ENCODE measurements at regions not wholly inside any gene's neighbourhood (a gene's known extent, or its start where the extent isn't known, plus 50 kb on each side); places are given as distances from the start of the nearest gene placed in this dataset.

DNA sequence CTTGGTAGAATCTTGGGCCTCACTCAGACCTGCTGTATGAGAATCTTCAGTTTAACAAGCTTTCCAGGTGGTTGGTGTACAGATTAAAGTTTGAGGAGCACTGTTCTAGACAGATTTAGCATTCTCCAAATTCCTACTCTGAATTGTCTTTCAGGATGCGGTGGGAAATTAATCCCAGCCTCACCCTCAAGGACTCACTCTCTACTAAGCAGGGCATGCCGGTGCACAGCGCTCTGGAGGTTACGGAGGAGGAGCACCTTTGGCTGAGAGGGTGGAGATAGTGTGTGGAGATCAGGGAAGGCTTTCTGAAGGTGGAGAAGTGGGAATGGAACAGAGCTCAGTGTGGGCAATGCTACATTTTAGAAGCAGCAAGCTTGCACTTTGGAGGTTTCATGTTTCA is 359.2 kb downstream of the LRATD1 start (continued):
- no peak for TF ChIP-seq NRF1 (IDR thresholded peaks at IDR 0.05; ENCODE audit: low read depth, low read length)

DNA sequence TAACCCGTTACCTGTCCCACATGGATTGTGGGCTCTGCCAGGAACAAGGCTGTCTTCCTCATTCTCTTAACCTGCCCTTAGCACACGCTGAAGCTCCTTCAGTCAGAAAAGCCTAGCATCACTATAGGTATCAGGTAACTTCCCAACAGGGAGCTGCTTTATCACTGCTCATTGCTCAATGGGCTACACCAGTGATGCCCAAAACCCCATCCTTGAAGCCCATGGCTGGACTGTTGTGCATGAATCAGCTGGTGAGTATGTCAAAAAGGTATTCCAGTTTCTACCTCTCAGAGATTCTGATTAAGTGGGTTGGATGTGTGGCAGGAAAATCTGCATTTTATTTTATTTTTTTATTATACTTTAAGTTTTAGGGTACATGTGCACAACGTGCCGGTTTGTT is 362.2 kb downstream of the LRATD1 start:
- ChIA-PET CTCF (ENCODE audit: partially characterized antibody) (interaction anchor here (1.2 to 1.3 kb wide), 2 partner anchors 12 to 19 kb away, joined by 3 read pairs; no protein-coding TSS in a partner anchor), POLR2A (ENCODE audit: partially characterized antibody) (no interaction called here)
- no peak overlapping the region for H3K4me2 ChIP-seq (ENCODE audit: insufficient read depth in 1 of 2, low read depth in 2 of 2, low read length in 2 of 2)
- H2BK120ac ChIP-seq (replicated peaks; ENCODE audit: low read depth, low read length) = no peak overlapping the region
- H4K20me1 ChIP-seq (replicated peaks in 1 of 2; ENCODE audit: control insufficient read depth in 1 of 2, insufficient read depth in 2 of 2, low read length in 2 of 2) = no peaks in the 10 kb centered on the region
- H4K91ac ChIP-seq (replicated peaks; ENCODE audit: insufficient read length, low read length) = no peak overlapping the region
- no peak overlapping the region for H4K5ac ChIP-seq (ENCODE audit: insufficient read length, low read depth, low read length)
- no peak overlapping the region for H3K56ac ChIP-seq (replicated peaks; ENCODE audit: insufficient read length, low read depth, low read length)
- H2AFZ ChIP-seq (ENCODE audit: low read length) = no peak overlapping the region
- no peaks in the 10 kb centered on the region; the same call in 1 of the 2 replicates for H3K23me2 ChIP-seq (ENCODE audit: low read depth, low read length)
- H2BK20ac ChIP-seq (ENCODE audit: low read length) = no peak overlapping the region
- no peak overlapping the region for H3K18ac ChIP-seq (ENCODE audit: extremely low read depth, low read length)
- no peak overlapping the region for H3K4ac ChIP-seq (replicated peaks; ENCODE audit: insufficient read length, low read depth, low read length)
- H3K27ac ChIP-seq (ENCODE audit: low read depth, low read length) = no peak overlapping the region
- H3K4me1 ChIP-seq (replicated peaks in 1 of 4; ENCODE audit: control insufficient read depth in 3 of 4, insufficient read depth in 4 of 4, low read length in 3 of 4) = no peaks in the 10 kb centered on the region
- H3K9me3 ChIP-seq (ENCODE audit: insufficient read depth in 2 of 2, low read depth in 1 of 2, low read length in 1 of 2) = no peaks in the 10 kb centered on the region
- no peak overlapping the region for H2BK15ac ChIP-seq (ENCODE audit: low read length)
- H3K36me3 ChIP-seq (ENCODE audit: control insufficient read depth in 2 of 4, insufficient read depth in 4 of 4, low read length in 3 of 4) = no peaks in the 10 kb centered on the region
- H3K14ac ChIP-seq (ENCODE audit: insufficient read length) = no peak overlapping the region
- no peak overlapping the region for H2BK12ac ChIP-seq (ENCODE audit: low read depth, low read length)
- WGBS, 2 experiments (ENCODE audit: extremely low coverage in 1 of 2, insufficient coverage in 1 of 2, insufficient read length in 1 of 2, insufficient replicate concordance in 2 of 2, low coverage in 1 of 2, low lambda C conversion rate in 2 of 2, missing lambda C conversion rate in 1 of 2) = 90% methylated on average over 4 of the region's 4 CpGs; no CpG with 5 or more reads in 1 of the 2 experiments
- H3K79me2 ChIP-seq (ENCODE audit: control insufficient read depth in 1 of 2, insufficient read depth in 2 of 2, low read length in 2 of 2) = no peaks in the 10 kb centered on the region
- no peak overlapping the region for H3K9ac ChIP-seq (replicated peaks in 1 of 4; ENCODE audit: extremely low read depth in 1 of 4, low read depth in 3 of 4, low read length in 3 of 4)
- DNase-seq (ENCODE audit: low read depth in 1 of 2, low spot score in 2 of 2) = no peak
- H3K23ac ChIP-seq (ENCODE audit: insufficient read length) = no peak overlapping the region
- H2BK5ac ChIP-seq (ENCODE audit: low read depth, low read length) = no peak overlapping the region
- no peak overlapping the region for H3K4me3 ChIP-seq (ENCODE audit: extremely low read depth in 1 of 4, insufficient read depth in 2 of 4, low read depth in 3 of 4, low read length in 4 of 4)
- no peak for FAIRE-seq
- no peaks in the 10 kb centered on the region for H3K27me3 ChIP-seq (replicated peaks in 1 of 4; ENCODE audit: control insufficient read depth in 3 of 4, extremely low read depth in 1 of 4, insufficient read depth in 3 of 4, low read length in 3 of 4)
- no peak overlapping the region for H4K8ac ChIP-seq (ENCODE audit: extremely low read depth, insufficient read depth, low read length)
- no peak overlapping the region for H2AK5ac ChIP-seq (ENCODE audit: low read depth, low read length)
- H3K79me1 ChIP-seq (ENCODE audit: low read depth, low read length) = no peaks in the 10 kb centered on the region
- no peak for TF ChIP-seq CBX5 (IDR thresholded peaks at IDR 0.05; ENCODE audit: low read depth, low read length)
- no peak for TF ChIP-seq CBX8 (IDR thresholded peaks at IDR 0.05; ENCODE audit: borderline replicate concordance, low read depth, low read length)
- TF ChIP-seq, protein P1, sequence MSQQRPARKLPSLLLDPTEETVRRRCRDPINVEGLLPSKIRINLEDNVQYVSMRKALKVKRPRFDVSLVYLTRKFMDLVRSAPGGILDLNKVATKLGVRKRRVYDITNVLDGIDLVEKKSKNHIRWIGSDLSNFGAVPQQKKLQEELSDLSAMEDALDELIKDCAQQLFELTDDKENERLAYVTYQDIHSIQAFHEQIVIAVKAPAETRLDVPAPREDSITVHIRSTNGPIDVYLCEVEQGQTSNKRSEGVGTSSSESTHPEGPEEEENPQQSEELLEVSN (IDR thresholded peaks at IDR 0.05) = no peak
- no peak for TF ChIP-seq SP4 (IDR thresholded peaks at IDR 0.05; ENCODE audit: low read length)
- no peak for TF ChIP-seq SIX5 (IDR thresholded peaks at IDR 0.05; ENCODE audit: low read depth, low read length)
- no peak for TF ChIP-seq CTBP2 (IDR thresholded peaks at IDR 0.05; ENCODE audit: borderline replicate concordance, insufficient read depth, insufficient read length, low read length)
- TF ChIP-seq CEBPB (IDR thresholded peaks at IDR 0.05; ENCODE audit: low read depth, low read length) = no peak
- no peak for TF ChIP-seq EGR1 (IDR thresholded peaks at IDR 0.05; ENCODE audit: borderline replicate concordance, low read depth, low read length)
- TF ChIP-seq CREB1 (IDR thresholded peaks at IDR 0.05) = no peak
- no peak for TF ChIP-seq RFX5 (IDR thresholded peaks at IDR 0.05; ENCODE audit: borderline replicate concordance, low read depth, low read length)
- TF ChIP-seq GTF2F1 (IDR thresholded peaks at IDR 0.05; ENCODE audit: borderline replicate concordance, low read depth, low read length) = no peak
